ENCODE measurements at regions not wholly inside any gene's neighbourhood (a gene's known extent, or its start where the extent isn't known, plus 50 kb on each side); places are given as distances from the start of the nearest gene placed in this dataset.

- POLR2A ChIA-PET = no interaction called here
- no peak overlapping the region for H3K27ac Mint-ChIP-seq
- CTCF ChIA-PET = no interaction called here
Measured at GRCh38 chr6:44608175-44608574, 220.7 kb downstream of the CDC5L start.

GRCh38 chr6:44609051-44609612 is 221.6 kb downstream of the CDC5L start:
- H3K4me3 Mint-ChIP-seq = no peak overlapping the region
- no peak for DNase-seq
- H3K4me1 Mint-ChIP-seq = no peaks in the 10 kb centered on the region
- H3K27ac Mint-ChIP-seq = no peak overlapping the region
- ChIA-PET POLR2A (no interaction called here), CTCF (no interaction called here)
- H3K27me3 Mint-ChIP-seq = no peaks in the 10 kb centered on the region
- H3K36me3 Mint-ChIP-seq (ENCODE audit: low read depth) = no peaks in the 10 kb centered on the region
- H3K9me3 Mint-ChIP-seq = no peaks in the 10 kb centered on the region

More at GRCh38 chr6:44608175-44608574, 220.7 kb downstream of the CDC5L start:
- Mint-ChIP-seq H3K4me1 (no peaks in the 10 kb centered on the region), H3K4me3 (no peak overlapping the region), H3K9me3 (no peaks in the 10 kb centered on the region), H3K27me3 (no peaks in the 10 kb centered on the region), H3K36me3 (ENCODE audit: low read depth) (no peaks in the 10 kb centered on the region)
- no peak for DNase-seq

GRCh38 chr6:44614396-44614795 is 226.9 kb downstream of the CDC5L start:
- no peaks in the 10 kb centered on the region for H3K9me3 Mint-ChIP-seq
- no peak for DNase-seq
- no peaks in the 10 kb centered on the region for H3K27me3 Mint-ChIP-seq
- no peaks in the 10 kb centered on the region for H3K36me3 Mint-ChIP-seq (ENCODE audit: low read depth)
- no peak overlapping the region for H3K4me3 Mint-ChIP-seq
- POLR2A ChIA-PET = no interaction called here
- CTCF ChIA-PET = interaction anchor here (0.9 to 1.7 kb wide), 5 partner anchors 9 to 42 kb away, joined by 3 to 4 read pairs (median 3); no protein-coding TSS in a partner anchor
- H3K27ac Mint-ChIP-seq = no peak overlapping the region
- H3K4me1 Mint-ChIP-seq = no peaks in the 10 kb centered on the region

GRCh38 chr6:44615621-44616020 is 228.1 kb downstream of the CDC5L start:
- Mint-ChIP-seq H3K9me3 (no peaks in the 10 kb centered on the region), H3K4me3 (no peak overlapping the region), H3K36me3 (ENCODE audit: low read depth) (no peaks in the 10 kb centered on the region), H3K4me1 (no peaks in the 10 kb centered on the region), H3K27me3 (no peaks in the 10 kb centered on the region), H3K27ac (no peak overlapping the region)
- CTCF ChIA-PET = no interaction called here
- POLR2A ChIA-PET = no interaction called here
- no peak for DNase-seq

- H3K4me1 Mint-ChIP-seq = no peaks in the 10 kb centered on the region
Measured at GRCh38 chr6:44617416-44617815, 229.9 kb downstream of the CDC5L start.

GRCh38 chr6:44618371-44618770 is 230.9 kb downstream of the CDC5L start:
- H3K9me3 Mint-ChIP-seq = no peaks in the 10 kb centered on the region
- H3K4me1 Mint-ChIP-seq = no peaks in the 10 kb centered on the region
- no peak overlapping the region for H3K27ac Mint-ChIP-seq
- CTCF ChIA-PET = interaction anchor here (1.1 kb wide), 1 partner anchor 11 kb away, joined by 3 read pairs; no protein-coding TSS in a partner anchor
- H3K36me3 Mint-ChIP-seq (ENCODE audit: low read depth) = no peaks in the 10 kb centered on the region
- POLR2A ChIA-PET = interaction anchor here (0.6 kb wide), 1 partner anchor 158 kb away, joined by 3 read pairs; no protein-coding TSS in a partner anchor
- no peak overlapping the region for H3K4me3 Mint-ChIP-seq
- H3K27me3 Mint-ChIP-seq = no peaks in the 10 kb centered on the region
- DNase-seq = no peak

More at GRCh38 chr6:44617416-44617815, 229.9 kb downstream of the CDC5L start:
- H3K36me3 Mint-ChIP-seq (ENCODE audit: low read depth) = no peaks in the 10 kb centered on the region
- POLR2A ChIA-PET = no interaction called here
- DNase-seq = no peak
- no peaks in the 10 kb centered on the region for H3K27me3 Mint-ChIP-seq
- no peak overlapping the region for H3K27ac Mint-ChIP-seq
- H3K4me3 Mint-ChIP-seq = no peak overlapping the region
- no peaks in the 10 kb centered on the region for H3K9me3 Mint-ChIP-seq
- CTCF ChIA-PET = interaction anchor here (1.3 kb wide), 1 partner anchor 11 kb away, joined by 3 read pairs; no protein-coding TSS in a partner anchor

- Mint-ChIP-seq H3K36me3 (ENCODE audit: low read depth) (no peaks in the 10 kb centered on the region), H3K27ac (no peak overlapping the region), H3K9me3 (no peaks in the 10 kb centered on the region), H3K4me3 (no peak overlapping the region), H3K27me3 (no peaks in the 10 kb centered on the region), H3K4me1 (peaks cover 1% of the 10 kb centered on the region)
- CTCF ChIA-PET = interaction anchor here (0.9 to 1.1 kb wide), 2 partner anchors 10 to 1302 kb away, joined by 3 read pairs; no protein-coding TSS in a partner anchor
- DNase-seq = no peak
- POLR2A ChIA-PET = no interaction called here
Measured at GRCh38 chr6:44620922-44621321, 233.4 kb downstream of the CDC5L start.

- Mint-ChIP-seq H3K36me3 (ENCODE audit: low read depth) (no peaks in the 10 kb centered on the region), H3K27ac (no peak overlapping the region), H3K9me3 (no peaks in the 10 kb centered on the region), H3K4me1 (peaks cover 3% of the 10 kb centered on the region), H3K4me3 (no peak overlapping the region), H3K27me3 (no peaks in the 10 kb centered on the region)
- no peak for DNase-seq
- CTCF ChIA-PET = interaction anchor here (0.9 to 1.3 kb wide), 3 partner anchors 9 to 1301 kb away, joined by 3 read pairs; no protein-coding TSS in a partner anchor
- POLR2A ChIA-PET = no interaction called here
Measured at GRCh38 chr6:44621846-44622245, 234.3 kb downstream of the CDC5L start.

GRCh38 chr6:44622555-44622954 is 235.0 kb downstream of the CDC5L start:
- Mint-ChIP-seq H3K9me3 (no peaks in the 10 kb centered on the region), H3K4me3 (no peak overlapping the region), H3K27ac (no peak overlapping the region), H3K27me3 (no peaks in the 10 kb centered on the region), H3K4me1 (peaks cover 10% of the 10 kb centered on the region), H3K36me3 (ENCODE audit: low read depth) (no peaks in the 10 kb centered on the region)
- ChIA-PET POLR2A (no interaction called here), CTCF (interaction anchor here (0.7 to 1.3 kb wide), 2 partner anchors 13 to 25 kb away, joined by 3 read pairs; no protein-coding TSS in a partner anchor)
- DNase-seq = no peak

- Mint-ChIP-seq H3K27me3 (no peaks in the 10 kb centered on the region), H3K36me3 (ENCODE audit: low read depth) (no peaks in the 10 kb centered on the region), H3K4me3 (no peak overlapping the region), H3K27ac (no peak overlapping the region), H3K4me1 (peaks cover 14% of the 10 kb centered on the region), H3K9me3 (no peaks in the 10 kb centered on the region)
- no peak for DNase-seq
- ChIA-PET POLR2A (no interaction called here), CTCF (interaction anchor here (0.7 kb wide), 1 partner anchor 25 kb away, joined by 3 read pairs; no protein-coding TSS in a partner anchor)
Measured at GRCh38 chr6:44622956-44623355, 235.4 kb downstream of the CDC5L start.

GRCh38 chr6:44624226-44624625 is 236.7 kb downstream of the CDC5L start:
- ChIA-PET POLR2A (no interaction called here), CTCF (no interaction called here)
- no peak for DNase-seq
- Mint-ChIP-seq H3K4me1 (peaks cover 15% of the 10 kb centered on the region), H3K9me3 (no peaks in the 10 kb centered on the region), H3K4me3 (no peak overlapping the region), H3K27ac (no peak overlapping the region), H3K27me3 (no peaks in the 10 kb centered on the region), H3K36me3 (ENCODE audit: low read depth) (no peaks in the 10 kb centered on the region)

GRCh38 chr6:44624936-44625573 is 237.5 kb downstream of the CDC5L start:
- no peak for DNase-seq
- no peak overlapping the region for H3K4me3 Mint-ChIP-seq
- POLR2A ChIA-PET = no interaction called here
- CTCF ChIA-PET = no interaction called here
- H3K27me3 Mint-ChIP-seq = no peaks in the 10 kb centered on the region
- H3K9me3 Mint-ChIP-seq = no peaks in the 10 kb centered on the region
- H3K27ac Mint-ChIP-seq = no peak overlapping the region
- no peaks in the 10 kb centered on the region for H3K36me3 Mint-ChIP-seq (ENCODE audit: low read depth)
- H3K4me1 Mint-ChIP-seq = peaks cover 17% of the 10 kb centered on the region

GRCh38 chr6:44625996-44626395 is 238.5 kb downstream of the CDC5L start:
- peaks cover 24% of the 10 kb centered on the region for H3K4me1 Mint-ChIP-seq
- no peak overlapping the region for H3K27ac Mint-ChIP-seq
- no peak for DNase-seq
- CTCF ChIA-PET = no interaction called here
- no peaks in the 10 kb centered on the region for H3K9me3 Mint-ChIP-seq
- POLR2A ChIA-PET = no interaction called here
- no peak overlapping the region for H3K4me3 Mint-ChIP-seq
- no peaks in the 10 kb centered on the region for H3K27me3 Mint-ChIP-seq
- no peaks in the 10 kb centered on the region for H3K36me3 Mint-ChIP-seq (ENCODE audit: low read depth)

All from activated CD4-positive, alpha-beta T cell treated with anti-CD3 and anti-CD28 coated beads, Interleukin-2, amount 10 ng/mL, durations not matched to agents 7 days and 5 days (primary cell).